NCI-H1436 (cell line): ENCODE measurements at regions not wholly inside any gene's neighbourhood (a gene's known extent, or its start where the extent isn't known, plus 50 kb on each side); places are given as distances from the start of the nearest gene placed in this dataset.
A peak's percentile ranks its signal among the peaks of the same experiment; 100 is the strongest.
"Not testable (repeated sequence)": the region's sequence is repeated elsewhere in the genome, so short reads cannot be mapped to it uniquely, and the experiment has no call there.

ENCODE experiments used
- DNase-seq: peaks from one replicate; lab custom pipeline; 2025; lab: John Stamatoyannopoulos, UW

GRCh38 chr19:29873801-29874575 is 62.2 kb downstream of the CCNE1 start:
- DNase-seq = no peak

GRCh38 chr19:29875931-29876330 is 64.1 kb downstream of the CCNE1 start:
- no peak for DNase-seq

GRCh38 chr19:29876414-29876813 is 64.6 kb downstream of the CCNE1 start:
- DNase-seq = no peak

- DNase-seq = not testable (repeated sequence)
Measured at GRCh38 chr19:29876908-29877307, 65.1 kb downstream of the CCNE1 start.

- DNase-seq = peak; percentile 40
Measured at GRCh38 chr19:29878973-29879654, 62.9 kb upstream of the URI1 start.

- DNase-seq = no peak
Measured at GRCh38 chr19:29879655-29879974, 62.4 kb upstream of the URI1 start.

GRCh38 chr19:29880498-29881081 is 61.4 kb upstream of the URI1 start:
- no peak for DNase-seq

GRCh38 chr19:29881386-29881785 is 60.7 kb upstream of the URI1 start:
- no peak for DNase-seq

- no peak for DNase-seq
Measured at GRCh38 chr19:29882719-29883105, 59.3 kb upstream of the URI1 start.

GRCh38 chr19:29884044-29884443 is 58.0 kb upstream of the URI1 start:
- no peak for DNase-seq

GRCh38 chr19:29884466-29884865 is 57.6 kb upstream of the URI1 start:
- no peak for DNase-seq

- DNase-seq = not testable (repeated sequence)
Measured at GRCh38 chr19:29886106-29886505, 55.9 kb upstream of the URI1 start.

- no peak for DNase-seq
Measured at GRCh38 chr19:29886586-29886985, 55.5 kb upstream of the URI1 start.

- no peak for DNase-seq
Measured at GRCh38 chr19:29887442-29887855, 54.6 kb upstream of the URI1 start.

- not testable (repeated sequence) for DNase-seq
Measured at GRCh38 chr19:29888047-29888446, 54.0 kb upstream of the URI1 start.

- DNase-seq = no peak
Measured at GRCh38 chr19:29889702-29890101, 52.3 kb upstream of the URI1 start.

GRCh38 chr19:29890392-29890791 is 51.6 kb upstream of the URI1 start:
- no peak for DNase-seq
